ENCODE measurements at regions not wholly inside any gene's neighbourhood (a gene's known extent, or its start where the extent isn't known, plus 50 kb on each side); places are given as distances from the start of the nearest gene placed in this dataset.

GRCh38 chr9:26086396-26086795 lies 408.2 kb upstream of the TUSC1 start:
- H3K4me3 ChIP-seq: no peak overlapping the region
- H3K4me1 ChIP-seq: no peaks in the 10 kb centered on the region
- no peaks in the 10 kb centered on the region for H3K36me3 ChIP-seq
- intact Hi-C loops (cut with DNase I): no loop called here
- no peaks in the 10 kb centered on the region for H3K9me3 ChIP-seq
- no peaks in the 10 kb centered on the region for H3K27me3 ChIP-seq
- no peak for TF ChIP-seq POLR2AphosphoS5 (IDR thresholded peaks at IDR 0.05; ENCODE audit: insufficient read depth in 1 of 2, low read depth in 1 of 2)
- DNase-seq (ENCODE audit: extremely low spot score in 2 of 2): no peak
- H3K27ac ChIP-seq: no peak overlapping the region

DNA sequence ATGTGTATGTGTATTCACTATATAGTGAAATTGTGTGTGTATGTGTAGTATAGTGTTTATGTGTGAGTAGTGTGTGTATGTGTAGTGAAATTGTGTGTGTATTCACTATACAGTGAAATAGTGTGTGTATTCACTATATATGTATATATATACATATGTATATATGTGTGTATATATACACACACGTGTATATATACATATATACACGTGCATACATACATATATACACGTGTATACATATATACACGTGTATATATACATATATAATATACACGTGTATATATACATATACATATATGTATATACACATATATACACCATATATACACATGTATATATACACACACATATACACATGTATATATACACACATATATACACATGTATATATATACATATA lies 403.6 kb upstream of the TUSC1 start:
- H3K27me3 ChIP-seq: no peaks in the 10 kb centered on the region
- H3K9me3 ChIP-seq: no peaks in the 10 kb centered on the region
- H3K4me1 ChIP-seq: no peaks in the 10 kb centered on the region
- no peak overlapping the region for H3K27ac ChIP-seq
- no peak for DNase-seq (ENCODE audit: extremely low spot score in 2 of 2)
- no peak overlapping the region for H3K4me3 ChIP-seq
- intact Hi-C loops (cut with DNase I): no loop called here
- no peaks in the 10 kb centered on the region for H3K36me3 ChIP-seq
- TF ChIP-seq POLR2A (IDR thresholded peaks at IDR 0.05) (no peak), POLR2AphosphoS5 (IDR thresholded peaks at IDR 0.05; ENCODE audit: insufficient read depth in 1 of 2, low read depth in 1 of 2) (no peak), CTCF (IDR thresholded peaks at IDR 0.05) (no peak)

DNA sequence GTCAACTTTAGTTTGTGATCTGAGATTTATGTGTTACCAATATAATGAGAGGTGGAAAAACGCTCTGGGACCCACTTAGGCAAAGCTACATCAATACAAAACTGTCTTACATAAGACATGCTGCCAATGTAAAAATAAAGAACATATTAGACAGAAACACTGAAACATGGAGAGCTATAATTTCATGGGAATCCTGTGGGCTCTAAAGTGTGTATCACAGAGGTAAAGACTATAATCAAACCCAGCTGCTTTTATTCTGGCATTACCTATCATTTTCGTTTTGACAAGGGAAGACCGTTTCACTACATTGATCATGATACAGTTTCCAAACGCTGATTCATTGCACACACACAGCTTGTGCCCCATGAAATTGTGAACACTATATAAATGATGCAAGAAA lies 400.5 kb upstream of the TUSC1 start:
- Histone ChIP-seq H3K27ac (no peak overlapping the region), H3K27me3 (no peaks in the 10 kb centered on the region), H3K4me3 (no peak overlapping the region), H3K4me1 (no peaks in the 10 kb centered on the region), H3K36me3 (no peaks in the 10 kb centered on the region), H3K9me3 (no peaks in the 10 kb centered on the region)
- DNase-seq (ENCODE audit: extremely low spot score in 2 of 2): no peak
- intact Hi-C loops (cut with DNase I): no loop called here
- no peak for TF ChIP-seq POLR2A (IDR thresholded peaks at IDR 0.05)
- TF ChIP-seq CTCF (IDR thresholded peaks at IDR 0.05): no peak
- no peak for TF ChIP-seq POLR2AphosphoS5 (IDR thresholded peaks at IDR 0.05; ENCODE audit: insufficient read depth in 1 of 2, low read depth in 1 of 2)

- intact Hi-C loops (cut with DNase I): no loop called here
- Histone ChIP-seq H3K27me3 (no peaks in the 10 kb centered on the region), H3K4me3 (no peak overlapping the region), H3K36me3 (no peaks in the 10 kb centered on the region), H3K27ac (no peak overlapping the region), H3K9me3 (no peaks in the 10 kb centered on the region), H3K4me1 (no peaks in the 10 kb centered on the region)
- no peak for TF ChIP-seq POLR2AphosphoS5 (IDR thresholded peaks at IDR 0.05; ENCODE audit: insufficient read depth in 1 of 2, low read depth in 1 of 2)
- no peak for TF ChIP-seq POLR2A (IDR thresholded peaks at IDR 0.05)
- TF ChIP-seq CTCF (IDR thresholded peaks at IDR 0.05): no peak
- no peak for DNase-seq (ENCODE audit: extremely low spot score in 2 of 2)
These were observed 399.6 kb upstream of the TUSC1 start for GRCh38 chr9:26077860-26078259.

DNA sequence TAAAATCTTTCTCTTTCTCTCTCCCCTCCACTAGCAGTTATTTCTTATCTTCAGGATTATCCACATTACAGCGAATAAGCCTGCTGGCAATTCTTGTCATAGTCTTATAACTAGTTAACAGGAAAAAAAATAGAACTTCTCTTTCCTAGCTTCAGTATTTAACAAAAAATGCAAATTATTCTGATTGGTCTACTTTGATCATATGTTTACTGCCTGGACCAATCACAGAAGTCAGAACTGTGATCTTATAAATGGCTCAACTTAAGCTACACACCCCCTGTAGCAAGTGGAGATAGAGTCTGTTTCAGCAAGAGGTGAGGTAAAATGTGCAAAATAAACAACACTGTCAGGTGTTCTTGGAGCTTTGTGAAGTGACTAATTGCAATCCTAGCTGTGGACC lies 389.4 kb upstream of the TUSC1 start:
- Histone ChIP-seq H3K9me3 (no peaks in the 10 kb centered on the region), H3K27ac (no peak overlapping the region), H3K36me3 (no peaks in the 10 kb centered on the region), H3K4me3 (no peak overlapping the region), H3K27me3 (no peaks in the 10 kb centered on the region), H3K4me1 (no peaks in the 10 kb centered on the region)
- intact Hi-C loops (cut with DNase I): no loop called here
- no peak for DNase-seq (ENCODE audit: extremely low spot score in 2 of 2)
- no peak for TF ChIP-seq POLR2AphosphoS5 (IDR thresholded peaks at IDR 0.05; ENCODE audit: insufficient read depth in 1 of 2, low read depth in 1 of 2)
- no peak for TF ChIP-seq POLR2A (IDR thresholded peaks at IDR 0.05)
- TF ChIP-seq CTCF (IDR thresholded peaks at IDR 0.05): no peak

GRCh38 chr9:26066237-26066636 lies 388.0 kb upstream of the TUSC1 start:
- Histone ChIP-seq H3K4me3 (no peak overlapping the region), H3K27me3 (no peaks in the 10 kb centered on the region), H3K36me3 (no peaks in the 10 kb centered on the region), H3K9me3 (no peaks in the 10 kb centered on the region), H3K4me1 (no peaks in the 10 kb centered on the region), H3K27ac (no peak overlapping the region)
- no peak for TF ChIP-seq CTCF (IDR thresholded peaks at IDR 0.05)
- TF ChIP-seq POLR2AphosphoS5 (IDR thresholded peaks at IDR 0.05; ENCODE audit: insufficient read depth in 1 of 2, low read depth in 1 of 2): no peak
- TF ChIP-seq POLR2A (IDR thresholded peaks at IDR 0.05): no peak
- DNase-seq (ENCODE audit: extremely low spot score in 2 of 2): no peak
- intact Hi-C loops (cut with DNase I): no loop called here
